Liver (tissue), 7 donors: ENCODE measurements at regions not wholly inside any gene's neighbourhood (a gene's known extent, or its start where the extent isn't known, plus 50 kb on each side); places are given as distances from the start of the nearest gene placed in this dataset.

Experiments used
- DNase-seq: peaks from one replicate; pipeline ENCODE4 v3.0.0-alpha.2; 2017; ENCODE audit warnings: low spot score
- H3K27ac ChIP-seq, 2 donors: one replicate each; pipeline ENCODE4 v1.7.0; 2013; ENCODE audit warnings: inconsistent platforms in 2 of 2, low read length in 2 of 2, control low read depth in 1 of 2, low read depth in 1 of 2, mild to moderate bottlenecking in 1 of 2
- H3K27me3 ChIP-seq, 4 donors: one replicate each; pipeline versions ENCODE4 v1.6.1 to v1.7.0; 2013; ENCODE audit warnings: low read length in 3 of 4, inconsistent platforms in 1 of 4, mild to moderate bottlenecking in 1 of 4, moderate library complexity in 1 of 4; ENCODE audit not compliant: control insufficient read depth in 4 of 4, insufficient read depth in 4 of 4
- H3K36me3 ChIP-seq, 4 donors: one replicate each; pipeline versions ENCODE4 v1.6.1 to v1.7.0; 2013; ENCODE audit warnings: low read length in 3 of 4, mild to moderate bottlenecking in 3 of 4, low read depth in 1 of 4, moderate library complexity in 1 of 4; ENCODE audit not compliant: control insufficient read depth in 4 of 4, insufficient read depth in 3 of 4
- H3K4me1 ChIP-seq, 4 donors: one replicate each; pipeline versions ENCODE4 v1.6.1 to v1.7.0; 2013; ENCODE audit warnings: low read length in 3 of 4, mild to moderate bottlenecking in 3 of 4, moderate library complexity in 1 of 4; ENCODE audit not compliant: control insufficient read depth in 4 of 4, insufficient read depth in 4 of 4
- H3K4me3 ChIP-seq, 3 donors: one replicate each; pipeline versions ENCODE4 v1.6.1 to v1.7.0; 2013; ENCODE audit warnings: low read length in 3 of 3, control low read depth in 1 of 3, low read depth in 1 of 3, mild to moderate bottlenecking in 1 of 3
- H3K9ac ChIP-seq, 2 donors: one replicate each; pipeline ENCODE4 v1.7.0; 2013; ENCODE audit warnings: low read length in 2 of 2, mild to moderate bottlenecking in 2 of 2, moderate library complexity in 2 of 2, control low read depth in 1 of 2, low read depth in 1 of 2
- H3K9me3 ChIP-seq, 4 donors: one replicate each; pipeline versions ENCODE4 v1.6.1 to v1.7.0; 2013; ENCODE audit warnings: low read length in 3 of 4; ENCODE audit not compliant: control insufficient read depth in 4 of 4
- ATF3 ChIP-seq: IDR thresholded peaks from 2 replicates; pipeline ENCODE4 v1.6.1; 2016; ENCODE audit warnings: antibody characterized with exemption
- EGR1 ChIP-seq, 2 donors: IDR thresholded peaks; 2 replicates each; pipeline ENCODE4 v1.6.1; 2016 to 2018; ENCODE audit warnings: antibody characterized with exemption in 2 of 2, low read depth in 2 of 2
- FOXA1 ChIP-seq: IDR thresholded peaks from 2 replicates; pipeline ENCODE4 v1.6.1; 2016; ENCODE audit warnings: antibody characterized with exemption
- FOXA2 ChIP-seq: IDR thresholded peaks from 2 replicates; pipeline ENCODE4 v1.6.1; 2016; ENCODE audit warnings: antibody characterized with exemption
- HNF4A ChIP-seq, 2 donors: conservative IDR thresholded peaks; 2 replicates each; pipeline ENCODE4 v1.6.1; 2016; ENCODE audit warnings: antibody characterized with exemption in 2 of 2, mild to moderate bottlenecking in 2 of 2
- HNF4G ChIP-seq: IDR thresholded peaks from 2 replicates; pipeline ENCODE4 v1.6.1; 2016; ENCODE audit warnings: antibody characterized with exemption
- JUND ChIP-seq, 2 donors: IDR thresholded peaks; 2 replicates each; pipeline ENCODE4 v1.6.1; 2016; ENCODE audit warnings: antibody characterized with exemption in 2 of 2
- NR2F2 ChIP-seq: IDR thresholded peaks from 2 replicates; pipeline ENCODE4 v1.6.1; 2016; ENCODE audit warnings: antibody characterized with exemption
- REST ChIP-seq: IDR thresholded peaks from 2 replicates; pipeline ENCODE4 v1.6.1; 2016; ENCODE audit warnings: antibody characterized with exemption, mild to moderate bottlenecking
- RXRA ChIP-seq, 2 donors: IDR thresholded peaks; 2 replicates each; pipeline ENCODE4 v1.6.1; 2017 to 2018; ENCODE audit warnings: antibody characterized with exemption in 2 of 2, mild to moderate bottlenecking in 1 of 2
- YY1 ChIP-seq: IDR thresholded peaks from 2 replicates; pipeline ENCODE4 v1.6.1; 2016; ENCODE audit warnings: antibody characterized with exemption, mild to moderate bottlenecking
- WGBS: extraction: QIAGEN DNeasy Blood & Tissue Kit; methylation state at CpG from one replicate; pipeline ENCODE4 v1.1.7; 2013; 5-methylcytosine and 5-hydroxymethylcytosine counted together
- donor health status: healthy.
- donor health status: healthy.
- donor health status: healthy.
- donor health status: healthy.

DNA sequence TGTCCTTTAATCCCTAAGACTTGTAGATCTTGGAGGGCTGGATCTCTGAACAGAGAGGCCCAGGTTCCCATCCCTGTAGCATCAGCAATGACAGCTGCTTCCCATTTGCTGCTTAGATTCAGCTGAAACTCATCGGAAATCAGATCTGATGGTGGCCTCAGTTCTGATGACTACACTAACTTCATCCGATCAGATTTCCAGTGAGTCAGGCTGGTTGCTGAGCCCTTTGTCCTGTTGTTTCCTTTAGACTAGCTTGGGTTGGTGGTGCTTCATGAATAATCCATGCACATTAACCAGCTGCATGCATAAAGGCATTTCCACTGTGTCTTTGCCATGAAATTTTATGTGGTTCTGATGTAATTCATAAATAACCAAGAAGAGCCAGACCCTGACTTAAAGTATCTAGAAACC lies 195.2 kb upstream of the TUT7 start:
- Histone ChIP-seq H3K9ac (no peak overlapping the region), H3K36me3 (no peaks in the 10 kb centered on the region), H3K4me3 (no peak overlapping the region), H3K4me1 (no peaks in the 10 kb centered on the region), H3K9me3 (no peaks in the 10 kb centered on the region), H3K27me3 (peaks cover 0 to 3% (median 0%) of the 10 kb centered on the region in 4 donors), H3K27ac (no peak overlapping the region)
- 87% methylated on average over 2 of the region's 2 CpGs for WGBS
- DNase-seq, result no peak
- no peak for TF ChIP-seq YY1
- no peak for TF ChIP-seq HNF4A (conservative IDR thresholded peaks at IDR 0.05)
- no peak for TF ChIP-seq REST
- TF ChIP-seq FOXA2, result no peak
- no peak for TF ChIP-seq EGR1 (IDR thresholded peaks at IDR 0.05; ENCODE audit: low read depth in 2 of 2)
- TF ChIP-seq RXRA (IDR thresholded peaks at IDR 0.05), result no peak
- TF ChIP-seq ATF3, result no peak
- TF ChIP-seq FOXA1, result no peak

- TF ChIP-seq FOXA1, result no peak
- TF ChIP-seq EGR1 (IDR thresholded peaks at IDR 0.05; ENCODE audit: low read depth in 2 of 2), result no peak
- TF ChIP-seq HNF4A (conservative IDR thresholded peaks at IDR 0.05), result no peak
- no peak for TF ChIP-seq HNF4G
- Histone ChIP-seq H3K4me3 (no peak overlapping the region), H3K36me3 (no peaks in the 10 kb centered on the region), H3K9ac (no peak overlapping the region), H3K27ac (no peak overlapping the region), H3K9me3 (no peaks in the 10 kb centered on the region), H3K4me1 (no peaks in the 10 kb centered on the region), H3K27me3 (peaks cover 0 to 3% (median 0%) of the 10 kb centered on the region in 4 donors)
- DNase-seq, result no peak
- 86% methylated on average over 4 of the region's 4 CpGs for WGBS
These were observed 194.0 kb upstream of the TUT7 start for GRCh38 chr9:86548220-86548619.

- TF ChIP-seq NR2F2 (no peak), HNF4A (conservative IDR thresholded peaks at IDR 0.05) (no peak), YY1 (no peak), REST (no peak), JUND (IDR thresholded peaks at IDR 0.05) (no peak), FOXA2 (no peak)
- no peak for DNase-seq
- Histone ChIP-seq H3K9me3 (no peaks in the 10 kb centered on the region), H3K4me1 (no peaks in the 10 kb centered on the region), H3K4me3 (no peak overlapping the region), H3K9ac (no peak overlapping the region), H3K27me3 (peaks cover 0 to 3% (median 0%) of the 10 kb centered on the region in 4 donors), H3K27ac (no peak overlapping the region), H3K36me3 (no peaks in the 10 kb centered on the region)
These were observed 193.4 kb upstream of the TUT7 start for GRCh38 chr9:86547571-86547970.
